H1 (cell line): ENCODE measurements at regions not wholly inside any gene's neighbourhood (a gene's known extent, or its start where the extent isn't known, plus 50 kb on each side); places are given as distances from the start of the nearest gene placed in this dataset.

Source experiments
- CTCF ChIA-PET: fragments of 300-600 bp; sonication (Branson Sonifier 250); formaldehyde crosslinking; loops from one replicate; lab custom pipeline; 2021; ENCODE audit not compliant: partially characterized antibody; lab: Charles Lee
- POLR2A ChIA-PET: fragments of 300-600 bp; sonication (Branson Sonifier 250); formaldehyde crosslinking; loops from one replicate; lab custom pipeline; 2021; ENCODE audit warnings: inconsistent platforms; ENCODE audit not compliant: partially characterized antibody; lab: Charles Lee
- DNase-seq, 2 experiments: peaks; one replicate each; pipeline versions ENCODE4 v3.0.0 to v3.0.0-alpha.2; 2010 to 2022; ENCODE audit warnings: low spot score in 2 of 2, low read depth in 1 of 2, mixed read lengths in 1 of 2
- FAIRE-seq: peaks from 2 replicates; lab custom pipeline; 2011; peaks lifted over from hg19 to GRCh38; lab: Jason Lieb, UNC
- H2AFZ ChIP-seq: 2 replicates; pipeline ENCODE4 v1.8.1; 2012; ENCODE audit warnings: low read length, inconsistent platforms
- H2AK5ac ChIP-seq: 2 replicates; pipeline ENCODE4 v1.6.1; 2013; ENCODE audit warnings: low read depth, low read length
- H2BK120ac ChIP-seq: replicated peaks from 2 replicates; pipeline ENCODE3; 2013; ENCODE audit warnings: low read depth, low read length, inconsistent platforms
- H2BK12ac ChIP-seq: 2 replicates; pipeline ENCODE4 v1.6.1; 2013; ENCODE audit warnings: low read depth, low read length
- H2BK15ac ChIP-seq: 2 replicates; pipeline ENCODE4 v1.6.1; 2013; ENCODE audit warnings: low read length
- H2BK20ac ChIP-seq: 2 replicates; pipeline ENCODE4 v1.6.1; 2013; ENCODE audit warnings: low read length
- H2BK5ac ChIP-seq: 2 replicates; pipeline ENCODE4 v1.6.1; 2013; ENCODE audit warnings: low read depth, low read length
- H3K14ac ChIP-seq: 2 replicates; pipeline ENCODE4 v1.6.1; 2013; ENCODE audit warnings: inconsistent platforms; ENCODE audit not compliant: insufficient read length
- H3K18ac ChIP-seq: 2 replicates; pipeline ENCODE4 v1.6.1; 2013; ENCODE audit warnings: low read length; ENCODE audit errors: extremely low read depth
- H3K23ac ChIP-seq: 2 replicates; pipeline ENCODE4 v1.6.1; 2013; ENCODE audit warnings: inconsistent platforms; ENCODE audit not compliant: insufficient read length
- H3K23me2 ChIP-seq: 2 replicates; pipeline ENCODE4 v1.6.1; 2013; ENCODE audit warnings: low read depth, low read length
- H3K27ac ChIP-seq: 2 replicates; pipeline ENCODE4 v1.6.1; 2011; ENCODE audit warnings: low read depth, low read length, inconsistent platforms
- H3K27me3 ChIP-seq, 4 experiments: replicated peaks in 1 of 4; 1 replicate in 1 of 4; 2 replicates in 3 of 4; pipeline versions ENCODE4 v1.6.1 to v1.8.1; 2011 to 2013; ENCODE audit warnings: low read length in 3 of 4, mild to moderate bottlenecking in 3 of 4, inconsistent platforms in 2 of 4, mixed read lengths in 2 of 4, moderate library complexity in 1 of 4; ENCODE audit not compliant: control insufficient read depth in 3 of 4, insufficient read depth in 3 of 4; ENCODE audit errors: extremely low read depth in 1 of 4
- H3K36me3 ChIP-seq, 4 experiments: 2 replicates each; pipeline versions ENCODE4 v1.6.1 to v1.8.1; 2011 to 2013; ENCODE audit warnings: mild to moderate bottlenecking in 4 of 4, low read length in 3 of 4, moderate library complexity in 2 of 4, control low read depth in 1 of 4, inconsistent platforms in 1 of 4; ENCODE audit not compliant: insufficient read depth in 4 of 4, control insufficient read depth in 2 of 4
- H3K4ac ChIP-seq: replicated peaks from 2 replicates; pipeline ENCODE3; 2013; ENCODE audit warnings: low read length, low read depth, mixed read lengths, inconsistent platforms; ENCODE audit not compliant: insufficient read length
- H3K4me1 ChIP-seq, 4 experiments: replicated peaks in 1 of 4; 1 replicate in 1 of 4; 2 replicates in 3 of 4; pipeline versions ENCODE4 v1.6.1 to v1.8.1; 2011 to 2013; ENCODE audit warnings: low read length in 3 of 4, inconsistent platforms in 2 of 4, mixed read lengths in 1 of 4; ENCODE audit not compliant: insufficient read depth in 4 of 4, control insufficient read depth in 3 of 4
- H3K4me2 ChIP-seq, 2 experiments: 2 replicates each; pipeline versions ENCODE4 v1.6.1 to v1.8.1; 2011 to 2013; ENCODE audit warnings: low read depth in 2 of 2, low read length in 2 of 2, control low read depth in 1 of 2, inconsistent platforms in 1 of 2, mild to moderate bottlenecking in 1 of 2; ENCODE audit not compliant: insufficient read depth in 1 of 2
- H3K4me3 ChIP-seq, 4 experiments: fragments of 200-600, 300-600 bp in 1 of 4; sonication (generic), shearing (Covaris generic), sonication (Bioruptor Twin) in 1 of 4; 2 replicates each; pipeline versions ENCODE4 v1.5.1 to v1.8.1; 2011 to 2016; ENCODE audit warnings: low read length in 4 of 4, low read depth in 3 of 4, control low read depth in 2 of 4, inconsistent platforms in 2 of 4, mild to moderate bottlenecking in 2 of 4, mixed read lengths in 1 of 4, moderate library complexity in 1 of 4; ENCODE audit not compliant: insufficient read depth in 2 of 4; ENCODE audit errors: extremely low read depth in 1 of 4
- H3K56ac ChIP-seq: replicated peaks from 2 replicates; pipeline ENCODE3; 2013; ENCODE audit warnings: low read depth, mild to moderate bottlenecking, mixed read lengths, low read length, inconsistent platforms; ENCODE audit not compliant: insufficient read length
- H3K79me1 ChIP-seq: 2 replicates; pipeline ENCODE4 v1.6.1; 2013; ENCODE audit warnings: low read depth, low read length, control low read depth
- H3K79me2 ChIP-seq, 2 experiments: 2 replicates each; pipeline versions ENCODE4 v1.6.1 to v1.8.1; 2012 to 2013; ENCODE audit warnings: low read length in 2 of 2, mild to moderate bottlenecking in 2 of 2, inconsistent platforms in 1 of 2; ENCODE audit not compliant: insufficient read depth in 2 of 2, control insufficient read depth in 1 of 2
- H3K9ac ChIP-seq, 4 experiments: replicated peaks in 1 of 4; 1 replicate in 1 of 4; 2 replicates in 3 of 4; pipeline versions ENCODE4 v1.6.1 to v1.8.1; 2011 to 2013; ENCODE audit warnings: low read depth in 3 of 4, low read length in 3 of 4, control low read depth in 2 of 4, mild to moderate bottlenecking in 2 of 4, moderate library complexity in 2 of 4, inconsistent platforms in 1 of 4; ENCODE audit errors: extremely low read depth in 1 of 4
- H3K9me3 ChIP-seq, 2 experiments: 2 replicates each; pipeline versions ENCODE4 v1.6.1 to v1.8.1; 2012 to 2013; ENCODE audit warnings: mild to moderate bottlenecking in 2 of 2, moderate library complexity in 2 of 2, control low read depth in 1 of 2, inconsistent platforms in 1 of 2, low read depth in 1 of 2, low read length in 1 of 2, mixed read lengths in 1 of 2; ENCODE audit not compliant: insufficient read depth in 2 of 2
- H4K20me1 ChIP-seq, 2 experiments: replicated peaks in 1 of 2; 2 replicates each; pipeline versions ENCODE3 to v1.8.1; 2011 to 2013; ENCODE audit warnings: inconsistent platforms in 2 of 2, low read length in 2 of 2, mild to moderate bottlenecking in 1 of 2; ENCODE audit not compliant: insufficient read depth in 2 of 2, control insufficient read depth in 1 of 2
- H4K5ac ChIP-seq: 2 replicates; pipeline ENCODE4 v1.6.1; 2013; ENCODE audit warnings: low read length, low read depth, mixed read lengths, inconsistent platforms; ENCODE audit not compliant: insufficient read length
- H4K8ac ChIP-seq: 2 replicates; pipeline ENCODE4 v1.8.0; 2013; ENCODE audit warnings: mild to moderate bottlenecking, moderate library complexity, low read length, inconsistent platforms; ENCODE audit not compliant: insufficient read depth; ENCODE audit errors: extremely low read depth
- H4K91ac ChIP-seq: replicated peaks from 2 replicates; pipeline ENCODE3; 2013; ENCODE audit warnings: low read length, mixed read lengths, inconsistent platforms; ENCODE audit not compliant: insufficient read length
- CHD1 ChIP-seq: IDR thresholded peaks from 2 replicates; pipeline ENCODE4 v1.6.1; 2012; ENCODE audit warnings: low read depth, low read length, improper control_type of control experiment
- NANOG ChIP-seq: IDR thresholded peaks from 2 replicates; pipeline ENCODE4 v1.6.1; 2011; ENCODE audit warnings: low read length, low read depth, mild to moderate bottlenecking, inconsistent platforms; ENCODE audit not compliant: insufficient read depth, poor library complexity, severe bottlenecking
- NRF1 ChIP-seq: IDR thresholded peaks from 2 replicates; pipeline ENCODE4 v1.6.1; 2011; ENCODE audit warnings: mild to moderate bottlenecking, low read depth, low read length, improper control_type of control experiment
- POLR2AphosphoS5 ChIP-seq: IDR thresholded peaks from 2 replicates; pipeline ENCODE4 v1.6.1; 2011; ENCODE audit warnings: low read depth, low read length
- RNF2 ChIP-seq: fragments of 200-900, 300-1000 bp; sonication (generic); IDR thresholded peaks from 2 replicates; pipeline ENCODE4 v1.7.1; 2016; ENCODE audit warnings: borderline replicate concordance, low read depth, mild to moderate bottlenecking, antibody characterized with exemption, low read length; ENCODE audit not compliant: poor library complexity, severe bottlenecking; ENCODE audit errors: missing control alignments
- SP4 ChIP-seq: IDR thresholded peaks from 2 replicates; pipeline ENCODE4 v1.6.1; 2012; ENCODE audit warnings: low read length, inconsistent platforms
- YY1 ChIP-seq: IDR thresholded peaks from 2 replicates; pipeline ENCODE4 v1.6.1; 2011; ENCODE audit warnings: low read depth, mild to moderate bottlenecking, low read length
- WGBS, 2 experiments: shearing (Covaris generic) in 1 of 2; methylation state at CpG; one replicate each; pipeline versions ENCODE4 v1.1.6 to v1.1.7; 2013 to 2015; ENCODE audit warnings: low lambda C conversion rate in 2 of 2, mixed read lengths in 2 of 2, inconsistent platforms in 1 of 2, low coverage in 1 of 2, missing lambda C conversion rate in 1 of 2; ENCODE audit not compliant: insufficient replicate concordance in 2 of 2, insufficient coverage in 1 of 2, insufficient read length in 1 of 2; ENCODE audit errors: extremely low coverage in 1 of 2, missing lambda C conversion rate in 1 of 2; 5-methylcytosine and 5-hydroxymethylcytosine counted together
- TF ChIP-seq, protein P1 (sequence below): IDR thresholded peaks from 2 replicates; pipeline ENCODE4 v1.6.1; 2012; ENCODE audit warnings: inconsistent platforms

DNA sequence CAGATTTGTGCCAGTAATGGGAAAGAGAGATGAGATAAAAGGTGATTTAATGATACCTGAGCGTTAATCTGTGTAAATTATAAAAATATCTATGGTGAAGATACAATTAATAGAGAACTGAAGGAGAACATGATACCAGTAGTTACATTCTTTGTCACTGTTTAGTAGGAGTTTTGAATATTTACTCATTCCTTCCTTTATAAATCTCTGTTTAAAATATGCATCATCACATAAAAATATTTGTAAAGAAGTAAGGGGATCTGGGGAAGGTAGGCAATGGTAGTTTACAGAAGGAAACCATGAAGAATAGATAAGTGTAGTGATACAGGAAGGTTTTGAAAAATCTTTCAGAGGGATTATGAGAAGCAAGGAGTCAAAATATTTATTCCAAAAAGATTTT, 190.6 kb upstream of the PCDH18 start:
- POLR2A ChIA-PET: no interaction called here
- FAIRE-seq: no peak
- no peaks in the 10 kb centered on the region; the same call in 1 of the 2 replicates for H3K79me1 ChIP-seq
- H3K79me2 ChIP-seq: no peaks in the 10 kb centered on the region
- H3K36me3 ChIP-seq: no peaks in the 10 kb centered on the region
- H3K56ac ChIP-seq: no peak overlapping the region
- H2BK15ac ChIP-seq: no peak overlapping the region
- H2AK5ac ChIP-seq: no peak overlapping the region
- no peak overlapping the region for H3K18ac ChIP-seq
- H2BK20ac ChIP-seq: no peak overlapping the region
- H3K27me3 ChIP-seq: no peaks in the 10 kb centered on the region
- H4K20me1 ChIP-seq: no peaks in the 10 kb centered on the region
- H2BK120ac ChIP-seq: no peak overlapping the region
- no peak overlapping the region for H3K23ac ChIP-seq
- H3K27ac ChIP-seq: no peak overlapping the region
- no peak overlapping the region for H3K4me2 ChIP-seq
- H3K9ac ChIP-seq: no peak overlapping the region
- no peak overlapping the region for H4K8ac ChIP-seq
- no peak overlapping the region for H2AFZ ChIP-seq
- CTCF ChIA-PET: interaction anchor here (1.2 kb wide), 1 partner anchor 10 kb away, joined by 3 read pairs; no protein-coding TSS in a partner anchor
- H2BK5ac ChIP-seq: no peak overlapping the region
- no peaks in the 10 kb centered on the region for H3K4me1 ChIP-seq
- no peak overlapping the region for H3K4me3 ChIP-seq
- no peak overlapping the region for H4K91ac ChIP-seq
- H3K14ac ChIP-seq: no peak overlapping the region
- H3K23me2 ChIP-seq: no peaks in the 10 kb centered on the region
- DNase-seq: no peak
- H2BK12ac ChIP-seq: no peak overlapping the region
- no peak overlapping the region for H4K5ac ChIP-seq
- H3K9me3 ChIP-seq: no peaks in the 10 kb centered on the region; a peak in 1 of 4 replicates
- 96% methylated on average over 1 of the region's 1 CpG; no CpG with 5 or more reads in 1 of the 2 experiments for WGBS, 2 experiments
- no peak overlapping the region for H3K4ac ChIP-seq
- no peak for TF ChIP-seq POLR2AphosphoS5
- TF ChIP-seq SP4: no peak
- TF ChIP-seq NANOG: no peak
- no peak for TF ChIP-seq YY1
- TF ChIP-seq CHD1: no peak
- TF ChIP-seq NRF1: no peak
- TF ChIP-seq, protein P1, sequence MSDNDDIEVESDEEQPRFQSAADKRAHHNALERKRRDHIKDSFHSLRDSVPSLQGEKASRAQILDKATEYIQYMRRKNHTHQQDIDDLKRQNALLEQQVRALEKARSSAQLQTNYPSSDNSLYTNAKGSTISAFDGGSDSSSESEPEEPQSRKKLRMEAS: no peak
- TF ChIP-seq RNF2: no peak
